Hepatocyte (in vitro differentiated cells): ENCODE measurements at regions not wholly inside any gene's neighbourhood (a gene's known extent, or its start where the extent isn't known, plus 50 kb on each side); places are given as distances from the start of the nearest gene placed in this dataset.

Experiments
- DNase-seq: peaks from one replicate; pipeline ENCODE4 v3.0.0-alpha.2; 2016; ENCODE audit warnings: low spot score
- H2AFZ ChIP-seq: fragments of 200-600 bp; sonication (generic); 2 replicates; pipeline ENCODE4 v1.6.0; 2016; ENCODE audit warnings: antibody characterized with exemption, mild to moderate bottlenecking
- H3K27ac ChIP-seq: fragments of 200-600 bp; sonication (generic); 2 replicates; pipeline ENCODE4 v1.5.1; 2016; ENCODE audit warnings: mild to moderate bottlenecking
- H3K27me3 ChIP-seq: fragments of 200-600 bp; sonication (generic); 2 replicates; pipeline ENCODE4 v1.6.1; 2016
- H3K36me3 ChIP-seq: fragments of 200-600 bp; sonication (generic); replicated peaks from 2 replicates; pipeline ENCODE4 v1.5.1; 2016; ENCODE audit warnings: low read depth; ENCODE audit not compliant: insufficient read depth
- H3K4me1 ChIP-seq: fragments of 200-600 bp; sonication (generic); 2 replicates; pipeline ENCODE4 v1.5.1; 2016; ENCODE audit warnings: mild to moderate bottlenecking, moderate library complexity; ENCODE audit not compliant: insufficient read depth
- H3K4me2 ChIP-seq: fragments of 200-600 bp; sonication (generic); 2 replicates; pipeline ENCODE4 v1.6.0; 2016
- H3K4me3 ChIP-seq: fragments of 200-600 bp; sonication (generic); 2 replicates; pipeline ENCODE4 v1.5.1; 2016; ENCODE audit warnings: mild to moderate bottlenecking
- H3K79me2 ChIP-seq: fragments of 200-600 bp; sonication (generic); 2 replicates; pipeline ENCODE4 v1.6.0; 2017; ENCODE audit warnings: mild to moderate bottlenecking
- H3K9me2 ChIP-seq: fragments of 200-600 bp; sonication (generic); replicated peaks from 2 replicates; pipeline ENCODE4 v1.6.0; 2017; ENCODE audit warnings: mild to moderate bottlenecking; ENCODE audit not compliant: insufficient read depth
- H3K9me3 ChIP-seq: fragments of 200-600 bp; sonication (generic); 2 replicates; pipeline ENCODE4 v1.5.1; 2016; ENCODE audit warnings: low read depth, mild to moderate bottlenecking
- H4K20me1 ChIP-seq: fragments of 200-600 bp; sonication (generic); 2 replicates; pipeline ENCODE4 v1.6.0; 2016; ENCODE audit warnings: mild to moderate bottlenecking; ENCODE audit not compliant: insufficient read depth, poor library complexity, severe bottlenecking
- CTCF ChIP-seq: fragments of 200-600 bp; sonication (generic); IDR thresholded peaks from 2 replicates; pipeline ENCODE4 v1.5.1; 2016; ENCODE audit warnings: antibody characterized with exemption, mild to moderate bottlenecking; ENCODE audit not compliant: poor library complexity
- EZH2 ChIP-seq: fragments of 200-600 bp; sonication (generic); IDR thresholded peaks from 2 replicates; pipeline ENCODE4 v1.6.1; 2016; ENCODE audit warnings: antibody characterized with exemption, mild to moderate bottlenecking, borderline replicate concordance
- EZH2phosphoT487 ChIP-seq: fragments of 200-600 bp; sonication (generic); IDR thresholded peaks from one replicate; pipeline ENCODE4 v1.6.1; 2018; ENCODE audit warnings: antibody characterized with exemption, mild to moderate bottlenecking, low read depth, moderate library complexity; ENCODE audit not compliant: unreplicated experiment, severe bottlenecking
- WGBS: methylation state at CpG from one replicate; pipeline ENCODE4 v1.1.6; 2016; ENCODE audit warnings: low lambda C conversion rate; ENCODE audit errors: missing lambda C conversion rate; 5-methylcytosine and 5-hydroxymethylcytosine counted together

- 64% methylated on average over 4 of the region's 4 CpGs for WGBS
- H2AFZ ChIP-seq: no peak overlapping the region
Measured at GRCh38 chr4:14446311-14446710, 556.0 kb upstream of the CPEB2 start.

GRCh38 chr4:14446904-14447303 lies 555.4 kb upstream of the CPEB2 start:
- H2AFZ ChIP-seq: no peak overlapping the region
- H3K4me2 ChIP-seq: peak overlapping the region; percentile 42
- no peak for DNase-seq
- no peaks in the 10 kb centered on the region for H3K36me3 ChIP-seq
- H4K20me1 ChIP-seq: no peaks in the 10 kb centered on the region
- no peaks in the 10 kb centered on the region for H3K9me3 ChIP-seq
- TF ChIP-seq EZH2phosphoT487 (no peak), EZH2 (no peak), CTCF (no peak)
- 45% methylated on average over 5 of the region's 5 CpGs for whole genome bisulfite sequencing
- H3K4me3 ChIP-seq: no peak overlapping the region
- no peaks in the 10 kb centered on the region for H3K4me1 ChIP-seq
- no peak overlapping the region for H3K27ac ChIP-seq
- no peaks in the 10 kb centered on the region for H3K9me2 ChIP-seq
- H3K79me2 ChIP-seq: no peaks in the 10 kb centered on the region
- H3K27me3 ChIP-seq: peaks cover 3% of the 10 kb centered on the region

More at GRCh38 chr4:14446311-14446710, 556.0 kb upstream of the CPEB2 start:
- H3K4me1 ChIP-seq: no peaks in the 10 kb centered on the region
- no peaks in the 10 kb centered on the region for H3K27me3 ChIP-seq
- no peak overlapping the region for H3K27ac ChIP-seq
- H4K20me1 ChIP-seq: no peaks in the 10 kb centered on the region
- no peak overlapping the region for H3K4me3 ChIP-seq
- no peaks in the 10 kb centered on the region for H3K9me2 ChIP-seq
- no peak overlapping the region for H3K4me2 ChIP-seq
- H3K79me2 ChIP-seq: no peaks in the 10 kb centered on the region
- H3K36me3 ChIP-seq: no peaks in the 10 kb centered on the region
- no peak for DNase-seq
- H3K9me3 ChIP-seq: no peaks in the 10 kb centered on the region
- no peak for TF ChIP-seq EZH2
- TF ChIP-seq EZH2phosphoT487: no peak
- TF ChIP-seq CTCF: no peak

- H3K36me3 ChIP-seq: no peaks in the 10 kb centered on the region
- H3K79me2 ChIP-seq: no peaks in the 10 kb centered on the region
- no peaks in the 10 kb centered on the region for H3K9me2 ChIP-seq
- no peaks in the 10 kb centered on the region for H3K4me1 ChIP-seq
- 64% methylated on average over 2 of the region's 2 CpGs for WGBS
- TF ChIP-seq EZH2 (no peak), CTCF (no peak), EZH2phosphoT487 (no peak)
- no peak overlapping the region for H2AFZ ChIP-seq
- H4K20me1 ChIP-seq: no peaks in the 10 kb centered on the region
- DNase-seq: no peak
- no peaks in the 10 kb centered on the region for H3K9me3 ChIP-seq
- no peak overlapping the region for H3K4me3 ChIP-seq
- peaks cover 4% of the 10 kb centered on the region for H3K27me3 ChIP-seq
- no peak overlapping the region for H3K4me2 ChIP-seq
- H3K27ac ChIP-seq: no peak overlapping the region
Measured at GRCh38 chr4:14449308-14449707, 553.0 kb upstream of the CPEB2 start.

GRCh38 chr4:14452001-14452400 lies 550.3 kb upstream of the CPEB2 start:
- 52% methylated on average over 12 of the region's 12 CpGs for WGBS
- peaks cover 4% of the 10 kb centered on the region for H3K27me3 ChIP-seq

More at GRCh38 chr4:14452001-14452400, 550.3 kb upstream of the CPEB2 start:
- Histone ChIP-seq H3K4me1 (no peaks in the 10 kb centered on the region), H4K20me1 (no peaks in the 10 kb centered on the region), H3K4me2 (no peak overlapping the region), H3K9me3 (no peaks in the 10 kb centered on the region), H3K9me2 (no peaks in the 10 kb centered on the region), H3K79me2 (no peaks in the 10 kb centered on the region), H3K4me3 (no peak overlapping the region), H3K36me3 (no peaks in the 10 kb centered on the region), H3K27ac (no peak overlapping the region), H2AFZ (no peak overlapping the region)
- TF ChIP-seq EZH2phosphoT487 (no peak), CTCF (no peak), EZH2 (no peak)
- no peak for DNase-seq
